ENCODE measurements at regions not wholly inside any gene's neighbourhood (a gene's known extent, or its start where the extent isn't known, plus 50 kb on each side); places are given as distances from the start of the nearest gene placed in this dataset.
"Not testable (repeated sequence)": the region's sequence is repeated elsewhere in the genome, so short reads cannot be mapped to it uniquely, and the experiment has no call there.

DNA sequence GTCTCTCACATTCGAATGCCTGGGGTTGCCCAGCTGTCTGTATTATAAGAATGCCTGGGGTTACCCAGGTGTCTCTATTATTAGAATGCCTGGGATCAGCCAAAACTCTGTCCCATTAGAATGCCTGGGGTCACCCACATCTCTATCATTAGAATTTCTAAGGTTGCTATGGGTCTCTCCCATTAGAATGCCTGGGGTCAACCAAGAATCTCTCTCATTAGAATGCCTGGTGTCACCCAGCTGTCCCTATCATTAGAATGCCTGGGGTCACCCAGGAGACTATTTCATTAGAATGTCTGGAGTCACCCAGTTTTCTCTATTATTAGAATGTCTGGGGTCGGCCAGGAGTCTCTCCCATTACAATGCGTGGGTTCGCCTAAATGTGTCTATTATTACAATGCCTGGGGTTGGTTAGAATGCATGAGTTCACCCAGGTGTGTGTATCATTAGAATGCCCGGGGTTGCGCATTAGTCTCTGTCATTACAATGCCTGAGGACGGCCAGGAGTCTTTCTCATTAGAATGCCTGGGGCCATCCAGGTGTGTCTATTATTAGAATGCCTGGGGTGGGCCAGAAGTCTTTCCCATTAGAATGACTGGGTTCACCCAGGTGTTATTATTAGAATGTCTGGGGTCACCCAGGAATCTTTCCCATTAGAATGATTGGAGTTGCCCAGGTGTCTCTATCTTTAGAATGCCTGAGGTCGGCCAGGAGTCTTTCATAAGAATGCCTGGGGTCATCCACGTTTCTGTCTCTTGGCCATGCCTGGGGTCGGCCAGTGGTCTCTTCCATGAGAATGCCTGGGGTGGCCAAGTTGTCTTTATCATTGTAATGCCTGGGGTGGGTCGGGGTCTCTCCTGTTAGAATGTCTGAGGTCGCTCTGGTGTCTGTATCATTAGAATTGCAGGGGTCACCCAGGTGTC is 59.6 kb downstream of the RNF187 start:
- DNase-seq, result no peak

DNA sequence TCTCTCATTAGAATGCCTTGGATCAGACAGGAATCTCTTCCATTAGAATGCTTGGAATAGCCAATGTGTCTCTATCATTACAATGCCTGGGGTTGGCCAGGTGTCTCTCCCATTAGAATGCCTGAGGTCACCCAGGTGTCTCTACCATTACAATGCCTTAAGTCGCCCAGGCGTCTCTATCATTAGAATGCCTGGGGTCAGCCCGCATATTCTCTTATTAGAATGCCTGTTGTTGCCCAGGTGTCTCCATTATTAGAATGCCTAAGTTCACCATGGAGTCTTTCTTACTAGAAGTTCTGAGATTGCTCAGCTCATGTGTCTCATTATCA is 60.2 kb downstream of the RNF187 start:
- DNase-seq, result no peak

DNA sequence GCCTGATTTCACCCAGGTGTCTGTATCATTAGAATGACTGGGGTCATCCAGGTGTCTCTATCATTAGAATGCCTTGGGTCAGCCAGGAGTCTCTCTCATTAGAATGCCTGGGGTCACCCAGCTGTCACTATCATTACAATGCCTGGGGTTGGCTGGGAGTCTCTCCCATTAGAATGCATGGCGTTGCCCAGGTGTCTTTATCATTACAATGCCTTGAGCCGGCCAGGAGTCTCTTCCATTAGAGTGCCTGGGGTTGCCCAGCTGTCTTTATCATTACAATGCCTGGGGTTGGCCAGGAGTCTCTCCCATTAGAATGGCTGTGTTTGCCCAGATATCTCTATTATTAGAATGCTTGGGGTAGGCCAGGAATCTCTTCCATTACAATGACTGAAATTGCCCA is 61.6 kb downstream of the RNF187 start:
- DNase-seq, result no peak

DNA sequence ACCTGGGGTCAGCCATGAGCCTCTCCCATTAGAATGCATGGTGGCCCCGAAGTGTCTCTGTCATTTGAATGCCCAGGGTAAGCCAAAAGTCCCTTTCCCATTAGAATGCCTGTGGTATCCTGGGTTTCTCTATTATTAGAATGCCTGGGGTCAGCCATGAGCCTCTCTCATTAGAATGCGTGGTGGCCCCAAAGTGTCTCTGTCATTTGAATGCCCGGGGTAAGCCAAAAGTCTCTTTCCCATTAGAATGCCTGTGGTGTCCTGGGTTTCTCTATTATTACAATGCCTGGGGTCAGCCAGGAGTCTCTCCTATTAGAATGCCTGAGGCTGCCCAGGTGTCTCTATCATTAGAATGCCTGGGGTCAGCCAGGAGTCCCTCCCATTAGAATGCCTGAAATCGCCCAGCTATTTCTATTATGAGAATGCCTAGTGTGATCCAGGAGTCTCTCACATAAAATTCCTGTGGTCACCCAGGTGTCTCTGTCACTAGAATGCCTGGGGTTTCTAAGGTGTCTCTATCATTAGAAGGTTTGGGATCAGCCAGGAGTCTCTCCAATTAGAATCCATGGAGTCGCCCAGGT is 65.5 kb downstream of the RNF187 start:
- DNase-seq, result no peak

DNA sequence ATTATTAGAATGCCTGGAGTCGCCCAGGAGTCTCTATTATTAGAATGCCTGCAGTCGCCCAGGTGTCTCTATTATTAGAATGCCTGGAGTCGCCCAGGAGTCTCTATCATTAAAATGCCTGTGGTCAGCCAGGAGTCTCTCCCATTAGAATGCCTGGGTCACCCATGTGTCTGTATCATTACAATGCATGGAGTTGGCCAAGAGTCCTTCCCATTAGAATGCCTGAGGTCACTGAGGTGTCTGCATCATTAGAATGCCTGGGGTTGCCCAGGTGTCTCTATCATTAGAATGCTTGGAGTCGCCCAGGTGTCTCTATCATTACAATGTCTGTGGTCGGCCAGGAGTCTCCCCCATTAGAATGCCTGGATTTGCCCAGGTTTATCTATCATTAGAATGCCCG is 66.9 kb downstream of the RNF187 start:
- DNase-seq, result no peak

DNA sequence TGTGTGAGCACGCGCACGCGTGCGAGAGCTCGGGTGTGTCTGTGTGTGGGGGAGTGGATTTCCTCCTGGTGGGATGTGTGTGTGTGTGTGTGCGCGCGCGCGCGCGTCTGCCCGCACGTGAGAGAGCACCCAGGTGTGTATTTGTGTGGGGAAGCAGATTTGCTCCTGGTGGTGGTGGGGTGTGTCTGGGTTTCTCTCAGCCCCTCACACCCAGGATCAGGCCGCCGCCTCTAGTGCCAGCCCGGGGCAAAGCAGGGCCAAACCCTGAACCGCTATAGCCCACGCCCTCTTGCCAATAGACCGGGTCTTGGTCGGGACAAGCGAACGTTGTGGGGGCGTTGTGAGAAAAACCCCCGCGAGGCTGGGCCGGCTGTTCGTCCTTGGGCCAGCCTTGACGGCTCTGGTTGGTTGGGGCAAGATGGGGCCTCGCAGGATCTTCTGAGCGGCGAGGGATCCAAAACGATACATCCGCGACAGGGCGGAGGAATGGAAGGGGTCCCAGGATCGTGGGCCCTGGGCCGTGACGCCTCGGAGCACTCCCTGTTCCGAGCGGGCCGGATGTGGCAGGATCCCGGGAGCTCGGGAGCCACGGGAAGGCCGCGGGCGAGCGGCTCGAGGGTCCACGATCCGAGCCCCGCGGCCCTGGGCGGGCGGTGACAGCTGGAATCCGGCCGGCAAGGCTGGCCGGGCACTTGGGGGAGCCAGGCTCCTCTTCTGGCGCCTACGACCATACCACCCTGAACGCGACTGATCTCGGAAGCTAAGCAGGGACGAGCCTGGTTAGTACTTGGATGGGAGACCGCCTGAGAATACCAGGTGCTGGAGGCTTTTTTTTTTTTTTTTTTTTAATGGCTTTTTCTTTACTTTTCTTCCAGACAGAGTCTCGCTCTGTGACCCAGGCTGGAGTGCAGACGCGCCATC is 68.2 kb downstream of the RNF187 start:
- peak; percentile 10 for DNase-seq

DNA sequence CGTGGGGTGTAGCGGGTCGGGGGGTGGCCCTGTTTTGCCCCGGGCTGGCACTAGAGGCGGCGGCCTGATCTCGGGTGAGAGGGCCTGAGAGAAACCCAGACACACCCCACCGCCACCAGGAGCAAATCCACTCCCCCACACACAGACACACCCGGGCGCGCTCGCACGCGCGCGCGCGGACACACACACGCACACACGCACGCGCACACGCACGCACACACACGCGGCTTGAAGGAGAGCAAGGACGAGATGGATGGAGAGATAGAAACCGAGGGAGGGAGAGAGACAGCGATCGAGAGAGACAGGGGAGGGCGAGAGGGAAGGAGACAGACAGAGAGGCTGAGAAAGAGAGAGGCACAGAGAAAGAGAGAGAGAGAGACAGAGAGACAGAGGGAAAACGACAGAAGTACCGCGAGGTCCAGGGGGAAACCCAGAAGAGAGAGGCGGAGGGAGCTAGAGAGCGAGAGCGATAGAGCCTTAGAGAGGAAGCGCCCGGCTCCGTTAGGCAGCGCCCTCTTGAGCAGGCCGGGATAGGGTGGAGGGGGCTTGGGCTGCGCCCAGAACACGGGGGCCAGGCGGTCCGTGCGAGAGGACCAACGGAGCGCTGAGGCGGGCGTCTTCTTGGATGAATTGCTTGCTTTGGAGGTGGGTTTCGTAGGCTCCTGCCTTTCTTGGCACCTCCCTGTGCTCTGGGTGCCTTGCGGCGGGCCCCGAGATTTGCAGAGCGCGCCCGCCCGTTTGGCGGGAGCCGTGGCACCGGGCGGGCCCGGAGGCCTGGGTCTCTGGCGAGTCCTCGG is 69.7 kb downstream of the RNF187 start:
- DNase-seq, result not testable (repeated sequence)
